Fibroblast of lung (primary cell): ENCODE measurements at regions not wholly inside any gene's neighbourhood (a gene's known extent, or its start where the extent isn't known, plus 50 kb on each side); places are given as distances from the start of the nearest gene placed in this dataset.

ENCODE experiments used
- CTCF ChIP-seq, 2 donors: IDR thresholded peaks in 1 of 2; conservative IDR thresholded peaks in 1 of 2; 1 replicate in 1 of 2; 2 replicates in 1 of 2; pipeline ENCODE4 v1.5.1; 2011 to 2012; ENCODE audit warnings: low read length in 2 of 2, control low read depth in 1 of 2, inconsistent platforms in 1 of 2, low read depth in 1 of 2, mild to moderate bottlenecking in 1 of 2
- EZH2 ChIP-seq: IDR thresholded peaks from 2 replicates; pipeline ENCODE4 v1.5.1; 2012; ENCODE audit warnings: low read length, control low read depth, mild to moderate bottlenecking; ENCODE audit errors: missing control alignments

GRCh38 chr5:102578362-102578761, 79.6 kb upstream of the SLCO6A1 start:
- TF ChIP-seq EZH2 (no peak), CTCF (conservative IDR thresholded peaks at IDR 0.05 in 1 of 2, IDR thresholded peaks at IDR 0.05 in 1 of 2; ENCODE audit: low read depth in 1 of 2, low read length in 2 of 2) (no peak)
